IPS-15b (cell line): ENCODE measurements at regions not wholly inside any gene's neighbourhood (a gene's known extent, or its start where the extent isn't known, plus 50 kb on each side); places are given as distances from the start of the nearest gene placed in this dataset.

Experiments
- H3K27me3 ChIP-seq: one replicate; pipeline ENCODE4 v1.6.1; 2013; ENCODE audit warnings: low read length; ENCODE audit not compliant: control insufficient read depth, insufficient read depth
- H3K36me3 ChIP-seq: one replicate; pipeline ENCODE4 v1.6.1; 2013; ENCODE audit warnings: low read length; ENCODE audit not compliant: control insufficient read depth, insufficient read depth
- H3K4me1 ChIP-seq: one replicate; pipeline ENCODE4 v1.6.1; 2013; ENCODE audit warnings: mild to moderate bottlenecking, low read length; ENCODE audit not compliant: control insufficient read depth, insufficient read depth
- H3K4me3 ChIP-seq: one replicate; pipeline ENCODE4 v1.5.1; 2013; ENCODE audit warnings: low read depth, low read length
- H3K9ac ChIP-seq: one replicate; pipeline ENCODE4 v1.6.1; 2013; ENCODE audit warnings: low read depth, mild to moderate bottlenecking, low read length
- H3K9me3 ChIP-seq: one replicate; pipeline ENCODE4 v1.6.1; 2013; ENCODE audit warnings: mild to moderate bottlenecking, low read length; ENCODE audit not compliant: control insufficient read depth, insufficient read depth

DNA sequence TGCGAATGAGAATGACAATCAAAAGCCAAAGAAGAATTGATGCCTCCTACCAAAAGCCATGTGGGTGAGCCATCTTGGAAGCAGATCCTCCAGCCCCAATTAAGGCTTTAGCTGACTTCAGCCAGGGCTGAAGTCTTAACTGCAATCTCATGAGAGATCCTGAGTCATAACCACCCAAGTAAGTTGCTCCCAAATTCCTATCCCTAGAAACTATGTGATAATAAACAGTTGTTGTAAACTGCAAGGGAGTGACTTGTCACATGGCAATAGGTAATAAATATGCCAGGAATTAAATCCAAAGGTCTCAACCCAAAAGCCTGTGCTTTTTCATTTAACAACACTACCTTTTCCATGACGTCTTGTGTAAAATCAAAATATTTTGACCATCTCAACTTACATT lies 154.2 kb upstream of the TBL1X start:
- no peak overlapping the region for H3K9ac ChIP-seq
- no peaks in the 10 kb centered on the region for H3K27me3 ChIP-seq
- no peaks in the 10 kb centered on the region for H3K36me3 ChIP-seq
- H3K9me3 ChIP-seq, result no peaks in the 10 kb centered on the region
- H3K4me3 ChIP-seq, result no peak overlapping the region
- H3K4me1 ChIP-seq, result no peaks in the 10 kb centered on the region

- H3K9me3 ChIP-seq, result no peaks in the 10 kb centered on the region
- no peak overlapping the region for H3K4me3 ChIP-seq
- no peaks in the 10 kb centered on the region for H3K27me3 ChIP-seq
- no peaks in the 10 kb centered on the region for H3K4me1 ChIP-seq
- H3K9ac ChIP-seq, result no peak overlapping the region
- H3K36me3 ChIP-seq, result no peaks in the 10 kb centered on the region
These were observed 153.3 kb upstream of the TBL1X start for GRCh38 chrX:9311421-9312160.

DNA sequence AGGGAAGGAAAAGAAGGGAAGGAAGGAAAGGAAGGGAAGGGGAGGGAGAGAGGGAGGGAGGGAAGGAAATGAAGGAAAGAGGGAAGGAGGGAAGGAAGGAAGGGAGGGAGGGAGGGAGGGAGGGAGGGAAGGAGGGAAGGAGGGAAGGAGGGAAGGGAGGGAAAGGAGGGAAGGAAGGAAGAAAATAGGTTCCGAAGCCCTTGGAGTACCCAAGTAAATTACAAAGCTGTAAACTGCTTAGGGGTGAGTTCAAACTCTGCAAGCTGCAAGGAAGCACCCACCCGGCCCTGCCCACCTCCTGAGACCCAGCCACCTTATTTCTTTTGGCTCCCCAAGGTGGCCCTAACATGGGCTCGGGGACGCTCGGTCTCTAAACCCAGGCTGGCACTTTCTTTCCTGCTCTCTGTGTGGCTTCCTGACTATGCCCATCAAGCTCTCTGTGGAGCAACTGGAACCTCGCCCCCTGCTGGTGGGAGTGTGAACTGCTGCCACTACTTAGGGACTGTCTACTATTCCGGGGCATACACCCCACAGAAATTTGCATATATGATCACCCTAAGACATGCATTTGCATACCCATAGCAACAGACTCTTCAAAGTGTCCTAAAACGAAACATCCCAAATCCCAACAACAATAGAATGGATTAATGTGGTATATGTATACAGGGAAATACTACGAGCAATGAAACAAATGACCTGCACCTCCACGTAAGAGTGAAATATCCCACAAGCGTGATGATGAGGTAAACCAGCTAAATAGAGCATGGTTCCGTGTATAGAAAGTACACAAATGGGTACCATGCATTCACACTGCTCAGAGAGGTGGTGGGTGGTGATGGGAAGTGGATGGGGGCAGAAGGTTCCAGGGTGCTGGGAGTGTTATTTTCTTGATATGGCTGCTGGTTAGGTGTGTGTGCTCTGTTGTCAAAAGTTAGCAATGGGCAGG lies 151.7 kb upstream of the TBL1X start:
- Histone ChIP-seq H3K4me1 (peaks cover 1% of the 10 kb centered on the region), H3K27me3 (no peaks in the 10 kb centered on the region), H3K9ac (no peak overlapping the region), H3K36me3 (no peaks in the 10 kb centered on the region), H3K9me3 (no peaks in the 10 kb centered on the region), H3K4me3 (no peak overlapping the region)

DNA sequence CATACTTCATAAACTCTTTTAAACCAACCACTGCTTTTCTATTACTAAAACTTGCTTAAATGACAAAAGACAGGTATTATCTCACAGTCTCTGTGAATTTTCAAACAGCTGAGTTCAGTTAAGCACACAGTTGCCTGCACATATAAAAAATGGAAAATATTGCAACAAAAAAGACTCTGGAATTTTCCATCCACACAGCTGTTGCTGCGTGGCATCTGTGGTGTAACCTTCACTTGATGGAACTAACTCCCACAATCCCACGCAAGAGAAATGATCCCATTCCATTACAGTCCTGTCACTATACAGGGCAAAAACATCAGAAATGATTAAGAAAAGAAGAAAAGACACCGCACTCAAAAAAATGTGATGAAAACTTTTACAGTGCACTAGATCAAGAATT lies 149.8 kb upstream of the TBL1X start:
- Histone ChIP-seq H3K4me1 (peaks cover 3% of the 10 kb centered on the region), H3K36me3 (no peaks in the 10 kb centered on the region), H3K27me3 (no peaks in the 10 kb centered on the region), H3K9me3 (no peaks in the 10 kb centered on the region), H3K9ac (no peak overlapping the region), H3K4me3 (no peak overlapping the region)

DNA sequence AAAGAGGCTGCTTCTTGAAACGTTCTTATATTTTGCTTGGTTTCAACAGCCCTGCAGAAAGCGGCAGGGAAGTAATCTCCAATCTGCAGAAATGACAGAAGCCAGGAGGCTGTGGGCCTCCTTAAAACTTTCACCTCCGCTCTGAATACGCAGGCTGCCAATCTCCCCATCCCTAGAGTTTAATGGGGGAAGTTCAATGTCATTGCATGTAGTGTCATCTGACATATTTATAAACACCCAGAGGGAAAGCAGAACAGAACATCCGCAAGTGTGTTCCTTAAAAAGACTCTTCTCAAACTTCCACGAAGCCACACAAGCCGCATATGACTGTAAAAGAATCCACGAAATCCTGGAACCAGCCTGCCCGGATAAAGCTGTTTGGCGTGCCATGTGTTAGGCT lies 148.8 kb upstream of the TBL1X start:
- no peaks in the 10 kb centered on the region for H3K9me3 ChIP-seq
- H3K4me1 ChIP-seq, result peaks cover 3% of the 10 kb centered on the region

GRCh38 chrX:9317176-9317575 lies 147.7 kb upstream of the TBL1X start:
- Histone ChIP-seq H3K9me3 (no peaks in the 10 kb centered on the region), H3K4me1 (peaks cover 3% of the 10 kb centered on the region), H3K4me3 (no peak overlapping the region), H3K27me3 (no peaks in the 10 kb centered on the region), H3K36me3 (no peaks in the 10 kb centered on the region), H3K9ac (no peak overlapping the region)

More for the DNA sequence above, 148.8 kb upstream of the TBL1X start:
- Histone ChIP-seq H3K36me3 (no peaks in the 10 kb centered on the region), H3K27me3 (no peaks in the 10 kb centered on the region), H3K9ac (no peak overlapping the region), H3K4me3 (no peak overlapping the region)

GRCh38 chrX:9318213-9318612 lies 146.6 kb upstream of the TBL1X start:
- H3K4me3 ChIP-seq, result no peak overlapping the region
- H3K4me1 ChIP-seq, result peaks cover 3% of the 10 kb centered on the region
- H3K9me3 ChIP-seq, result no peaks in the 10 kb centered on the region
- H3K36me3 ChIP-seq, result no peaks in the 10 kb centered on the region
- H3K27me3 ChIP-seq, result no peaks in the 10 kb centered on the region
- no peak overlapping the region for H3K9ac ChIP-seq

- Histone ChIP-seq H3K9ac (no peak overlapping the region), H3K27me3 (no peaks in the 10 kb centered on the region), H3K9me3 (no peaks in the 10 kb centered on the region), H3K36me3 (no peaks in the 10 kb centered on the region), H3K4me1 (peaks cover 3% of the 10 kb centered on the region), H3K4me3 (no peak overlapping the region)
These were observed 146.1 kb upstream of the TBL1X start for GRCh38 chrX:9318766-9319165.

GRCh38 chrX:9320940-9321339 lies 143.9 kb upstream of the TBL1X start:
- no peak overlapping the region for H3K4me3 ChIP-seq
- no peak overlapping the region for H3K9ac ChIP-seq
- H3K27me3 ChIP-seq, result no peaks in the 10 kb centered on the region
- H3K4me1 ChIP-seq, result peaks cover 3% of the 10 kb centered on the region
- H3K9me3 ChIP-seq, result no peaks in the 10 kb centered on the region
- no peaks in the 10 kb centered on the region for H3K36me3 ChIP-seq

DNA sequence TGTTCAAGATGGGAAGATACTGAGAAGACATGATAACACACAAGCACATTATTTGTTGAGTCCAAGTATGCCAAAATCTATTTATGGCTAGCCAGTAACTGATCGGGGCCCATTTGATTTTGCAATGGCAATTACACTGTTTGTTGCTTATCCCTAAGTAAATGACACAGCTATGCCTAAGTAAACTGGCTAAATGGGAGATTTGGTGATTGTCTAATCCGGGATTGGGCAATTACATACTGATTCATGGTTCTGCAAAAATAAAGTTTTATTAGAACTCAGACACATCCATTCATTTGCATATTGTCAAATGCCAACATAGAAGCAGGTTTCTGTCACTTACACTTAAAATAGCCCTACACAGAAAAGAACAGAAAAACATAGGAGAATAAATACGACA lies 140.2 kb upstream of the TBL1X start:
- Histone ChIP-seq H3K9me3 (no peaks in the 10 kb centered on the region), H3K4me1 (no peaks in the 10 kb centered on the region), H3K9ac (no peak overlapping the region), H3K36me3 (no peaks in the 10 kb centered on the region), H3K27me3 (no peaks in the 10 kb centered on the region), H3K4me3 (no peak overlapping the region)

DNA sequence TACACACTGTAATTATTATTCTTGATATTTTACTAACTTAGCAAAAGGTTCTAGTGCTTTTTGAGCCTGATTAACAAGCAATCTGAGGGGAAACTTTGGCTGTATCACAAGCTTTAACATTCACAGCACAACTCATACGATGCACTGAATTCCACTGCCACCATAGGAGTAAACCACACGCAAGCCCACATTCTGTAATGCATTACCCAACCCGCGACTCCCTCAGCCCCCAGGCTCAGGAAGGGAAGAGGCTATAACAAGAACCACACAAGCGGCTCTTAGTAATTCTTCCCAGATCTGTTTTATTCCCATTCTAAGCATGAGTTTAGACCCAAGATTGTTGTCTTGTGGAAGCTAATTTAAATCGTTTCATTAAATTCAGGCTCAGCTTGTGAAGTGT lies 138.5 kb upstream of the TBL1X start:
- Histone ChIP-seq H3K9me3 (no peaks in the 10 kb centered on the region), H3K4me3 (no peak overlapping the region), H3K4me1 (no peaks in the 10 kb centered on the region), H3K36me3 (no peaks in the 10 kb centered on the region), H3K9ac (no peak overlapping the region), H3K27me3 (no peaks in the 10 kb centered on the region)
